Gastroesophageal sphincter (tissue), 4 donors: ENCODE measurements at regions not wholly inside any gene's neighbourhood (a gene's known extent, or its start where the extent isn't known, plus 50 kb on each side); places are given as distances from the start of the nearest gene placed in this dataset.

Source experiments
- ATAC-seq: fragments of 150-250 bp; one replicate; pipeline ENCODE4 v1.9.1; 2016; ENCODE audit warnings: mild to moderate bottlenecking, moderate library complexity
- H3K27ac ChIP-seq, 4 donors: fragments of 200-600 bp; sonication (generic) in 3 of 4; 1 replicate in 3 of 4; 2 replicates in 1 of 4; pipeline ENCODE4 v1.5.1; 2016 to 2019
- H3K27me3 ChIP-seq: fragments of 200-600 bp; sonication (generic); one replicate; pipeline ENCODE4 v1.5.1; 2019
- H3K36me3 ChIP-seq, 2 donors: fragments of 200-600 bp; sonication (generic); one replicate each; pipeline ENCODE4 v1.5.1; 2019; ENCODE audit warnings: control low read depth in 1 of 2
- H3K4me1 ChIP-seq, 3 donors: fragments of 200-600 bp; sonication (generic); 1 replicate in 2 of 3; 2 replicates in 1 of 3; pipeline ENCODE4 v1.5.1; 2016 to 2019; ENCODE audit warnings: control low read depth in 2 of 3
- H3K4me3 ChIP-seq, 2 donors: fragments of 200-600 bp; sonication (generic); one replicate each; pipeline ENCODE4 v1.5.1; 2019; ENCODE audit warnings: mild to moderate bottlenecking in 1 of 2, moderate library complexity in 1 of 2
- H3K9me3 ChIP-seq, 3 donors: fragments of 200-600 bp; sonication (generic); one replicate each; pipeline ENCODE4 v1.5.1; 2017 to 2019; ENCODE audit warnings: control low read depth in 2 of 3
- CTCF ChIP-seq, 4 experiments: fragments of 200-600 bp in 2 of 4; fragments of 450-650 bp in 2 of 4; sonication (generic) in 1 of 4; IDR thresholded peaks; one replicate each; pipeline ENCODE4 v1.5.1; 2017 to 2019; ENCODE audit warnings: antibody characterized with exemption in 4 of 4, mild to moderate bottlenecking in 2 of 4, moderate library complexity in 2 of 4
- EP300 ChIP-seq: sonication (generic); formaldehyde crosslinking; IDR thresholded peaks from one replicate; pipeline ENCODE4 v1.6.1; 2017; ENCODE audit warnings: antibody characterized with exemption, mild to moderate bottlenecking
- POLR2A ChIP-seq, 2 donors: fragments of 450-650 bp; IDR thresholded peaks; one replicate each; pipeline ENCODE4 v1.6.1; 2017; ENCODE audit warnings: antibody characterized with exemption in 2 of 2, mild to moderate bottlenecking in 2 of 2, moderate library complexity in 1 of 2
- POLR2AphosphoS5 ChIP-seq: sonication (generic); formaldehyde crosslinking; IDR thresholded peaks from one replicate; pipeline ENCODE4 v1.6.1; 2017; ENCODE audit warnings: antibody characterized with exemption
- WGBS, 2 donors: methylation state at CpG; one replicate each; pipeline ENCODE4 v1.1.5; 2018; ENCODE audit warnings: low coverage in 1 of 2; 5-methylcytosine and 5-hydroxymethylcytosine counted together

GRCh38 chr16:7037495-7037894 is 295.1 kb upstream of the RBFOX1 start:
- ATAC-seq, result no peak
- WGBS, 2 donors, result 52 to 64% methylated on average over 2 to 4 of the region's 4 CpGs
- no peak for TF ChIP-seq POLR2A (IDR thresholded peaks at IDR 0.05)
- TF ChIP-seq CTCF (IDR thresholded peaks at IDR 0.05), result no peak
- no peak for TF ChIP-seq POLR2AphosphoS5
- no peak for TF ChIP-seq EP300
- no peak overlapping the region for H3K4me3 ChIP-seq
- no peak overlapping the region for H3K27ac ChIP-seq
- no peaks in the 10 kb centered on the region for H3K9me3 ChIP-seq
- H3K36me3 ChIP-seq, result no peaks in the 10 kb centered on the region
- no peaks in the 10 kb centered on the region for H3K4me1 ChIP-seq
- H3K27me3 ChIP-seq, result no peaks in the 10 kb centered on the region

GRCh38 chr16:7031031-7031430 is 301.6 kb upstream of the RBFOX1 start:
- no peak for ATAC-seq
- no peak overlapping the region for H3K27ac ChIP-seq
- H3K36me3 ChIP-seq, result no peaks in the 10 kb centered on the region
- peaks cover 0 to 6% (median 0%) of the 10 kb centered on the region in 3 donors for H3K9me3 ChIP-seq
- no peak overlapping the region for H3K4me3 ChIP-seq
- WGBS, 2 donors, result 25 to 39% methylated on average over 2 of the region's 2 CpGs
- H3K27me3 ChIP-seq, result no peaks in the 10 kb centered on the region
- TF ChIP-seq EP300 (no peak), CTCF (IDR thresholded peaks at IDR 0.05) (no peak), POLR2A (IDR thresholded peaks at IDR 0.05) (no peak), POLR2AphosphoS5 (no peak)
- no peaks in the 10 kb centered on the region for H3K4me1 ChIP-seq

GRCh38 chr16:7027401-7027800 is 305.2 kb upstream of the RBFOX1 start:
- TF ChIP-seq CTCF (IDR thresholded peaks at IDR 0.05) (no peak), EP300 (no peak), POLR2A (IDR thresholded peaks at IDR 0.05) (no peak), POLR2AphosphoS5 (no peak)
- no peaks in the 10 kb centered on the region for H3K4me1 ChIP-seq
- ATAC-seq, result no peak

GRCh38 chr16:7026639-7027038 is 306.0 kb upstream of the RBFOX1 start:
- Histone ChIP-seq H3K36me3 (no peaks in the 10 kb centered on the region), H3K4me3 (no peak overlapping the region), H3K9me3 (peaks cover 0 to 6% (median 0%) of the 10 kb centered on the region in 3 donors), H3K4me1 (no peaks in the 10 kb centered on the region), H3K27ac (no peak overlapping the region), H3K27me3 (no peaks in the 10 kb centered on the region)
- ATAC-seq, result no peak
- TF ChIP-seq CTCF (IDR thresholded peaks at IDR 0.05) (no peak), POLR2AphosphoS5 (no peak)
- 50% methylated on average over 2 of the region's 6 CpGs; no CpG with 5 or more reads in 1 of the 2 donors for WGBS, 2 donors

More at GRCh38 chr16:7027401-7027800, 305.2 kb upstream of the RBFOX1 start:
- no peak overlapping the region for H3K4me3 ChIP-seq
- no peaks in the 10 kb centered on the region for H3K36me3 ChIP-seq
- no peaks in the 10 kb centered on the region for H3K27me3 ChIP-seq
- no peak overlapping the region for H3K27ac ChIP-seq
- peaks cover 0 to 6% (median 0%) of the 10 kb centered on the region in 3 donors for H3K9me3 ChIP-seq

GRCh38 chr16:7025616-7026190 is 306.9 kb upstream of the RBFOX1 start:
- ATAC-seq, result no peak

More at GRCh38 chr16:7025616-7026190, 306.9 kb upstream of the RBFOX1 start:
- Histone ChIP-seq H3K4me3 (no peak overlapping the region), H3K27ac (no peak overlapping the region), H3K9me3 (peaks cover 0 to under 1% (median 0%) of the 10 kb centered on the region in 3 donors), H3K27me3 (no peaks in the 10 kb centered on the region), H3K4me1 (no peaks in the 10 kb centered on the region), H3K36me3 (no peaks in the 10 kb centered on the region)
- TF ChIP-seq EP300, result no peak
- no peak for TF ChIP-seq POLR2AphosphoS5
- no peak for TF ChIP-seq POLR2A (IDR thresholded peaks at IDR 0.05)
- TF ChIP-seq CTCF (IDR thresholded peaks at IDR 0.05), result no peak
- WGBS, 2 donors, result 83% methylated on average over 1 of the region's 7 CpGs; no CpG with 5 or more reads in 1 of the 2 donors
